Neuronal stem cell (in vitro differentiated cells): ENCODE measurements at regions not wholly inside any gene's neighbourhood (a gene's known extent, or its start where the extent isn't known, plus 50 kb on each side); places are given as distances from the start of the nearest gene placed in this dataset.

Experiments
- DNase-seq: peaks from one replicate; pipeline ENCODE4 v3.0.0-alpha.2; 2013; ENCODE audit warnings: low spot score
- H2AFZ ChIP-seq: one replicate; pipeline ENCODE4 v1.6.1; 2013; ENCODE audit warnings: mild to moderate bottlenecking, low read length, inconsistent platforms
- H2AK5ac ChIP-seq: 2 replicates; pipeline ENCODE4 v1.6.1; 2013; ENCODE audit warnings: low read depth, mild to moderate bottlenecking, inconsistent platforms, low read length, moderate library complexity, mixed read lengths
- H2BK120ac ChIP-seq: 2 replicates; pipeline ENCODE4 v1.6.1; 2013; ENCODE audit warnings: low read depth, mild to moderate bottlenecking, inconsistent platforms, low read length, moderate library complexity, mixed read lengths
- H2BK12ac ChIP-seq: one replicate; pipeline ENCODE4 v1.6.1; 2013; ENCODE audit warnings: low read length, inconsistent platforms
- H2BK15ac ChIP-seq: 2 replicates; pipeline ENCODE4 v1.6.1; 2013; ENCODE audit warnings: mild to moderate bottlenecking, low read length, inconsistent platforms, mixed read lengths
- H2BK5ac ChIP-seq: one replicate; pipeline ENCODE4 v1.6.1; 2013; ENCODE audit warnings: inconsistent platforms, mild to moderate bottlenecking, low read length, moderate library complexity
- H3K14ac ChIP-seq: one replicate; pipeline ENCODE4 v1.6.1; 2013; ENCODE audit warnings: low read length, inconsistent platforms
- H3K18ac ChIP-seq: 2 replicates; pipeline ENCODE4 v1.6.1; 2013; ENCODE audit warnings: low read length, inconsistent platforms
- H3K23ac ChIP-seq: 2 replicates; pipeline ENCODE4 v1.6.1; 2013; ENCODE audit warnings: low read depth, mild to moderate bottlenecking, mixed read lengths, low read length, inconsistent platforms; ENCODE audit not compliant: poor library complexity
- H3K27ac ChIP-seq: replicated peaks from 3 replicates; pipeline ENCODE4 v1.5.1; 2013; ENCODE audit warnings: low read length, inconsistent platforms
- H3K27me3 ChIP-seq, 3 experiments: 2 replicates each; pipeline ENCODE4 v1.6.1; 2013; ENCODE audit warnings: low read length in 3 of 3, mild to moderate bottlenecking in 2 of 3, inconsistent platforms in 1 of 3, low read depth in 1 of 3, mixed read lengths in 1 of 3, moderate library complexity in 1 of 3; ENCODE audit not compliant: control insufficient read depth in 3 of 3, insufficient read depth in 3 of 3
- H3K36me3 ChIP-seq, 2 donors: replicated peaks in 1 of 2; 2 replicates each; pipeline ENCODE4 v1.6.1; 2013; ENCODE audit warnings: low read length in 2 of 2; ENCODE audit not compliant: control insufficient read depth in 2 of 2, insufficient read depth in 2 of 2
- H3K4ac ChIP-seq: 2 replicates; pipeline ENCODE4 v1.6.1; 2013; ENCODE audit warnings: inconsistent platforms, mild to moderate bottlenecking, low read length, moderate library complexity
- H3K4me1 ChIP-seq, 2 donors: 1 replicate in 1 of 2; 2 replicates in 1 of 2; pipeline ENCODE4 v1.6.1; 2013; ENCODE audit warnings: low read length in 2 of 2, low read depth in 1 of 2; ENCODE audit not compliant: control insufficient read depth in 2 of 2, insufficient read depth in 1 of 2
- H3K4me2 ChIP-seq: one replicate; pipeline ENCODE4 v1.6.1; 2013; ENCODE audit warnings: mild to moderate bottlenecking, low read length, inconsistent platforms; ENCODE audit not compliant: insufficient read depth, poor library complexity, severe bottlenecking
- H3K4me3 ChIP-seq, 2 donors: 2 replicates each; pipeline ENCODE4 v1.5.1; 2013; ENCODE audit warnings: low read length in 2 of 2, mild to moderate bottlenecking in 2 of 2, inconsistent platforms in 1 of 2, moderate library complexity in 1 of 2
- H3K79me1 ChIP-seq: one replicate; pipeline ENCODE4 v1.6.1; 2013; ENCODE audit warnings: low read depth, mild to moderate bottlenecking, inconsistent platforms, low read length, moderate library complexity
- H3K9ac ChIP-seq: one replicate; pipeline ENCODE4 v1.6.1; 2013; ENCODE audit warnings: mild to moderate bottlenecking, low read depth, low read length, inconsistent platforms; ENCODE audit not compliant: poor library complexity
- H3K9me3 ChIP-seq, 2 donors: replicated peaks in 1 of 2; 2 replicates each; pipeline versions ENCODE3 to v1.6.1; 2013; ENCODE audit warnings: low read length in 2 of 2, mild to moderate bottlenecking in 2 of 2, inconsistent platforms in 1 of 2, low read depth in 1 of 2, mixed read lengths in 1 of 2, moderate library complexity in 1 of 2; ENCODE audit not compliant: control insufficient read depth in 2 of 2, insufficient read depth in 1 of 2
- H4K8ac ChIP-seq: one replicate; pipeline ENCODE4 v1.6.1; 2013; ENCODE audit warnings: low read depth, mild to moderate bottlenecking, inconsistent platforms, low read length, moderate library complexity
- H4K91ac ChIP-seq: one replicate; pipeline ENCODE4 v1.6.1; 2013; ENCODE audit warnings: low read length, low read depth, mild to moderate bottlenecking, inconsistent platforms; ENCODE audit not compliant: poor library complexity
- WGBS, 2 donors: extraction: QIAGEN DNeasy Blood & Tissue Kit; methylation state at CpG; one replicate each; pipeline ENCODE4 v1.1.7; 2013; ENCODE audit warnings: missing lambda C conversion rate in 2 of 2, mixed read lengths in 1 of 2; ENCODE audit not compliant: insufficient read length in 2 of 2, insufficient replicate concordance in 1 of 2; ENCODE audit errors: extremely low coverage in 2 of 2; 5-methylcytosine and 5-hydroxymethylcytosine counted together

- WGBS, 2 donors, result no CpG with 5 or more reads among the region's 3 CpGs
- H3K4me3 ChIP-seq, result no peak overlapping the region
These were observed 608.2 kb upstream of the NETO1 start for GRCh38 chr18:73476031-73476430.

GRCh38 chr18:73462092-73462491 is 594.3 kb upstream of the NETO1 start:
- Histone ChIP-seq H2BK15ac (no peak overlapping the region), H3K4me3 (no peak overlapping the region), H3K4me2 (no peak overlapping the region), H4K8ac (no peak overlapping the region), H2AK5ac (no peak overlapping the region), H3K79me1 (no peaks in the 10 kb centered on the region), H3K9ac (no peak overlapping the region), H2AFZ (no peak overlapping the region), H4K91ac (no peak overlapping the region), H3K36me3 (no peaks in the 10 kb centered on the region), H2BK120ac (no peak overlapping the region), H3K9me3 (no peaks in the 10 kb centered on the region), H3K4ac (no peak overlapping the region), H3K27ac (no peak overlapping the region), H2BK5ac (no peak overlapping the region), H3K23ac (no peak overlapping the region), H3K27me3 (no peaks in the 10 kb centered on the region), H3K4me1 (no peaks in the 10 kb centered on the region), H3K18ac (no peak overlapping the region), H3K14ac (no peak overlapping the region), H2BK12ac (no peak overlapping the region)
- no peak for DNase-seq
- WGBS, 2 donors, result no CpG with 5 or more reads among the region's 2 CpGs

More at GRCh38 chr18:73476031-73476430, 608.2 kb upstream of the NETO1 start:
- Histone ChIP-seq H3K79me1 (no peaks in the 10 kb centered on the region), H2BK12ac (no peak overlapping the region), H2BK120ac (no peak overlapping the region), H2BK15ac (no peak overlapping the region), H4K8ac (no peak overlapping the region), H4K91ac (no peak overlapping the region), H3K9ac (no peak overlapping the region), H3K14ac (no peak overlapping the region), H3K4me2 (no peak overlapping the region), H3K9me3 (no peaks in the 10 kb centered on the region), H2AFZ (no peak overlapping the region), H3K4ac (no peak overlapping the region), H2AK5ac (no peak overlapping the region), H3K27me3 (no peaks in the 10 kb centered on the region), H3K27ac (no peak overlapping the region), H3K36me3 (no peaks in the 10 kb centered on the region), H3K23ac (no peak overlapping the region), H2BK5ac (no peak overlapping the region), H3K18ac (no peak overlapping the region), H3K4me1 (no peaks in the 10 kb centered on the region)
- no peak for DNase-seq

GRCh38 chr18:73461780-73462059 is 593.9 kb upstream of the NETO1 start:
- H2BK5ac ChIP-seq, result no peak overlapping the region
- no peak overlapping the region for H2BK15ac ChIP-seq
- no peak for DNase-seq
- H3K9me3 ChIP-seq, result no peaks in the 10 kb centered on the region
- H3K23ac ChIP-seq, result no peak overlapping the region
- H2AK5ac ChIP-seq, result no peak overlapping the region
- no peak overlapping the region for H4K91ac ChIP-seq
- H3K79me1 ChIP-seq, result no peaks in the 10 kb centered on the region
- H3K14ac ChIP-seq, result no peak overlapping the region
- no peak overlapping the region for H3K18ac ChIP-seq
- H3K27ac ChIP-seq, result no peak overlapping the region
- no peak overlapping the region for H3K4me3 ChIP-seq
- no peak overlapping the region for H2AFZ ChIP-seq
- H3K36me3 ChIP-seq, result no peaks in the 10 kb centered on the region
- no peak overlapping the region for H3K4me2 ChIP-seq
- WGBS, 2 donors, result no CpG with 5 or more reads among the region's 1 CpG
- H4K8ac ChIP-seq, result no peak overlapping the region
- H3K4me1 ChIP-seq, result no peaks in the 10 kb centered on the region
- H3K4ac ChIP-seq, result no peak overlapping the region
- no peak overlapping the region for H2BK120ac ChIP-seq
- no peak overlapping the region for H2BK12ac ChIP-seq
- no peaks in the 10 kb centered on the region for H3K27me3 ChIP-seq
- no peak overlapping the region for H3K9ac ChIP-seq

GRCh38 chr18:73461038-73461779 is 593.4 kb upstream of the NETO1 start:
- Histone ChIP-seq H3K4me2 (no peak overlapping the region), H3K9ac (no peak overlapping the region), H3K4me3 (no peak overlapping the region), H2AFZ (no peak overlapping the region), H3K18ac (no peak overlapping the region), H2AK5ac (no peak overlapping the region), H3K23ac (no peak overlapping the region), H3K14ac (no peak overlapping the region), H3K4me1 (no peaks in the 10 kb centered on the region), H2BK120ac (no peak overlapping the region), H3K9me3 (no peaks in the 10 kb centered on the region), H4K91ac (no peak overlapping the region), H3K79me1 (no peaks in the 10 kb centered on the region), H3K4ac (no peak overlapping the region), H3K27me3 (no peaks in the 10 kb centered on the region), H2BK15ac (no peak overlapping the region), H2BK5ac (no peak overlapping the region), H3K36me3 (no peaks in the 10 kb centered on the region), H4K8ac (no peak overlapping the region), H3K27ac (no peak overlapping the region), H2BK12ac (no peak overlapping the region)
- no peak for DNase-seq
- WGBS, 2 donors, result no CpG with 5 or more reads among the region's 12 CpGs
